ENCODE measurements at regions not wholly inside any gene's neighbourhood (a gene's known extent, or its start where the extent isn't known, plus 50 kb on each side); places are given as distances from the start of the nearest gene placed in this dataset.

DNA sequence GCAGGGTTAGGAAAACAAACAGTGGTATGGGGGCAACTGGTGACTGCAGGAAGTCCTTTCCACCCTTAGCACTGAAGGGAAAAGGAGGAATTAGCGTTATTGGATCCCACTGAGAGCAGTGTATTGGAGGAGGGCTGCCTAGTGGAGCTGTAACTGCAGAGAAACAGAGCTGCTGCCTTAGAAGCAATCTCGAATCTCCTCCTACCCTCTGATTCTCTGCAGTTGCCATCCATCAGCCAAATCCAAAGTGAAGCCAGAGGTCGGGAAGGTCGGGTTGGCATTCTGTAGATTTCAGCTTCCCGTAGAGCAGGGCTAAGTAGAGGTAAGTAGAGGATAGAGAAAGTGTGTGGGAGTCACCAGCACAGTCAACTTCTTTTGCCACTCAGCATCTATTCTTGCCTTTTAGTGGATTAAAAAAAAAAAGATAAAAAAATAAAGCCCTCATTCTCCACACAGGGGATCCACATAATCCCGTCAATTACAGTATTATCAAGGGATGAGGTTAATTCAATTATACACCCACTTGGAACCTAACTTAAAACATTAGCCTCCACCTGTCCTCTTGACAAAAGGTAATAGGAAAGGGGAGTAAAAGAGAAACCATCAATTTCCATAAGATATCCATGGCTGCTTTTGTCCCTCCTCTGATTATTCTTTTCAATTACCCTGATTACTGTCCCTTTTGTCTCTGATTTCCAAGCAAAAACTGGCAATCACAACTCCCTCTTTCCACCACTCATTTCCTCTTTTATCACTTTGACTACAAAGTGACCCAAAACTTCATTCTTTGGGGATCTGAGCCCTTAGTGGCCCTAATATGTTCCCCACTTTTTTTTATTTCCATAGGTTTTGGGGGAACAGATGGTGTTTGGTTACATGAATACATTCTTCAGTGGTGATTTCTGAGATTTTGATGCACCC lies 234.7 kb downstream of the RBM26 start:
- TF ChIP-seq, protein P1, sequence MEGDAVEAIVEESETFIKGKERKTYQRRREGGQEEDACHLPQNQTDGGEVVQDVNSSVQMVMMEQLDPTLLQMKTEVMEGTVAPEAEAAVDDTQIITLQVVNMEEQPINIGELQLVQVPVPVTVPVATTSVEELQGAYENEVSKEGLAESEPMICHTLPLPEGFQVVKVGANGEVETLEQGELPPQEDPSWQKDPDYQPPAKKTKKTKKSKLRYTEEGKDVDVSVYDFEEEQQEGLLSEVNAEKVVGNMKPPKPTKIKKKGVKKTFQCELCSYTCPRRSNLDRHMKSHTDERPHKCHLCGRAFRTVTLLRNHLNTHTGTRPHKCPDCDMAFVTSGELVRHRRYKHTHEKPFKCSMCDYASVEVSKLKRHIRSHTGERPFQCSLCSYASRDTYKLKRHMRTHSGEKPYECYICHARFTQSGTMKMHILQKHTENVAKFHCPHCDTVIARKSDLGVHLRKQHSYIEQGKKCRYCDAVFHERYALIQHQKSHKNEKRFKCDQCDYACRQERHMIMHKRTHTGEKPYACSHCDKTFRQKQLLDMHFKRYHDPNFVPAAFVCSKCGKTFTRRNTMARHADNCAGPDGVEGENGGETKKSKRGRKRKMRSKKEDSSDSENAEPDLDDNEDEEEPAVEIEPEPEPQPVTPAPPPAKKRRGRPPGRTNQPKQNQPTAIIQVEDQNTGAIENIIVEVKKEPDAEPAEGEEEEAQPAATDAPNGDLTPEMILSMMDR (conservative IDR thresholded peaks at IDR 0.05; ENCODE audit: low read length) = no peak
- no peak for TF ChIP-seq EZH2phosphoT487 (IDR thresholded peaks at IDR 0.05; ENCODE audit: borderline replicate concordance, low read depth, low read length)

Measured in OCI-LY7 (cell line).